ENCODE measurements at regions not wholly inside any gene's neighbourhood (a gene's known extent, or its start where the extent isn't known, plus 50 kb on each side); places are given as distances from the start of the nearest gene placed in this dataset.

DNA sequence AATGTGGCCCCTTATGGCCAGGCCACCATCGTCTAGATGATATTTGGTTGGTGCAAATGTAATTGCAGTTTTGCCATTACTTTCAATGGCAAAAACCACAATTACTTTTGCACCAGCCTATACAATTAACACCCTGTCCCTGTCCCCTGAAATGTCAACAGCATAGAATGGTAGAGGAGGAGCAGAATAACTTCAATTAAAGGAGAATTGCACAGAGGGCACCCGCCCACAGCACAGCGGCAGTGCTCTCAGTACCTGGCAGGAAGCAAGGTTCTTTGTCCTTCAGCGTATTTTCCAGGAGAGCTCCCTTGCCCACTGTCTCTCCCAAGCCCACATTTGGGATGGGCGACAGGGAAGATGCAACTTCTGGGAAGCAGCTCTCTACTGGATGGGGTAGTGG is 115.3 kb downstream of the TRIM29 start:
- no peaks in the 10 kb centered on the region for H3K79me2 ChIP-seq (ENCODE audit: control insufficient read depth, low read length)
- H3K27me3 ChIP-seq (ENCODE audit: control insufficient read depth, low read length), result no peaks in the 10 kb centered on the region
- no peak for TF ChIP-seq EZH2phosphoT487 (IDR thresholded peaks at IDR 0.05; ENCODE audit: borderline replicate concordance, low read length)
- TF ChIP-seq, protein P1, sequence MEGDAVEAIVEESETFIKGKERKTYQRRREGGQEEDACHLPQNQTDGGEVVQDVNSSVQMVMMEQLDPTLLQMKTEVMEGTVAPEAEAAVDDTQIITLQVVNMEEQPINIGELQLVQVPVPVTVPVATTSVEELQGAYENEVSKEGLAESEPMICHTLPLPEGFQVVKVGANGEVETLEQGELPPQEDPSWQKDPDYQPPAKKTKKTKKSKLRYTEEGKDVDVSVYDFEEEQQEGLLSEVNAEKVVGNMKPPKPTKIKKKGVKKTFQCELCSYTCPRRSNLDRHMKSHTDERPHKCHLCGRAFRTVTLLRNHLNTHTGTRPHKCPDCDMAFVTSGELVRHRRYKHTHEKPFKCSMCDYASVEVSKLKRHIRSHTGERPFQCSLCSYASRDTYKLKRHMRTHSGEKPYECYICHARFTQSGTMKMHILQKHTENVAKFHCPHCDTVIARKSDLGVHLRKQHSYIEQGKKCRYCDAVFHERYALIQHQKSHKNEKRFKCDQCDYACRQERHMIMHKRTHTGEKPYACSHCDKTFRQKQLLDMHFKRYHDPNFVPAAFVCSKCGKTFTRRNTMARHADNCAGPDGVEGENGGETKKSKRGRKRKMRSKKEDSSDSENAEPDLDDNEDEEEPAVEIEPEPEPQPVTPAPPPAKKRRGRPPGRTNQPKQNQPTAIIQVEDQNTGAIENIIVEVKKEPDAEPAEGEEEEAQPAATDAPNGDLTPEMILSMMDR (IDR thresholded peaks at IDR 0.05; ENCODE audit: low read depth, low read length, poor library complexity, severe bottlenecking), result no peak
- H3K9me3 ChIP-seq (ENCODE audit: control insufficient read depth, insufficient read depth, low read length), result no peaks in the 10 kb centered on the region
- no peak overlapping the region for H3K27ac ChIP-seq (ENCODE audit: low read depth, low read length)
- no peaks in the 10 kb centered on the region for H3F3A ChIP-seq (ENCODE audit: control insufficient read depth, insufficient read depth)
- no peaks in the 10 kb centered on the region for H4K20me1 ChIP-seq (ENCODE audit: control insufficient read depth, insufficient read depth, low read depth, low read length)
- H3K36me3 ChIP-seq (ENCODE audit: control insufficient read depth, low read length), result no peaks in the 10 kb centered on the region
- H3K4me1 ChIP-seq (ENCODE audit: control insufficient read depth, low read length), result no peaks in the 10 kb centered on the region
- H3K4me3 ChIP-seq (ENCODE audit: low read length), result no peak overlapping the region
- H3K9me2 ChIP-seq (replicated peaks; ENCODE audit: control insufficient read depth, low read length), result no peaks in the 10 kb centered on the region
- no peak overlapping the region for H3K4me2 ChIP-seq (ENCODE audit: low read length)

DNA sequence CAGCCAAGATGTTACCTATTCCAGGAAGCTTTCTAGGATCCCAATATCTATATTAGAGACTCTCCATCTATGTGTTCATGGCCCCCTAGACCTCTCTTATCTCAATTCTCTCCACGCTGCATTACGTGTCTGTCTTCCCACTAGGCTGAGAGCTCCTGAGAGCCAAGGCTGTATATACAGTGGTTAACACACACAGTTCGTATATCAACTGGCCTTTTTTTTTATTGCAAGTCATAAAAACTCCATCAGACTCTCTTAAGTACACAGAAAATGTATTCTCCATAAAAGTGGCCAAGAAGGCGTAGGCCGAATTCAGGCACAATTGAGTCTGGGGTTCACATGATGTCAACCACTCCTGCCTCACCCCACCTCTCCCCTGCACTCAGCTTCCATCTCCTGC is 115.9 kb downstream of the TRIM29 start:
- no peaks in the 10 kb centered on the region for H4K20me1 ChIP-seq (ENCODE audit: control insufficient read depth, insufficient read depth, low read depth, low read length)
- H3F3A ChIP-seq (ENCODE audit: control insufficient read depth, insufficient read depth), result no peaks in the 10 kb centered on the region
- H3K36me3 ChIP-seq (ENCODE audit: control insufficient read depth, low read length), result no peaks in the 10 kb centered on the region
- no peaks in the 10 kb centered on the region for H3K79me2 ChIP-seq (ENCODE audit: control insufficient read depth, low read length)
- H3K4me1 ChIP-seq (ENCODE audit: control insufficient read depth, low read length), result no peaks in the 10 kb centered on the region
- TF ChIP-seq, protein P1 (IDR thresholded peaks at IDR 0.05; ENCODE audit: low read depth, low read length, poor library complexity, severe bottlenecking), result no peak
- no peak for TF ChIP-seq EZH2phosphoT487 (IDR thresholded peaks at IDR 0.05; ENCODE audit: borderline replicate concordance, low read length)
- H3K27ac ChIP-seq (ENCODE audit: low read depth, low read length), result no peak overlapping the region
- H3K27me3 ChIP-seq (ENCODE audit: control insufficient read depth, low read length), result 0 out of 2 replicates have a peak, but pooled peaks cover 2% of the 10 kb centered on the region
- H3K9me2 ChIP-seq (replicated peaks; ENCODE audit: control insufficient read depth, low read length), result no peaks in the 10 kb centered on the region
- no peak overlapping the region for H3K4me3 ChIP-seq (ENCODE audit: low read length)
- H3K4me2 ChIP-seq (ENCODE audit: low read length), result no peak overlapping the region
- no peaks in the 10 kb centered on the region for H3K9me3 ChIP-seq (ENCODE audit: control insufficient read depth, insufficient read depth, low read length)

DNA sequence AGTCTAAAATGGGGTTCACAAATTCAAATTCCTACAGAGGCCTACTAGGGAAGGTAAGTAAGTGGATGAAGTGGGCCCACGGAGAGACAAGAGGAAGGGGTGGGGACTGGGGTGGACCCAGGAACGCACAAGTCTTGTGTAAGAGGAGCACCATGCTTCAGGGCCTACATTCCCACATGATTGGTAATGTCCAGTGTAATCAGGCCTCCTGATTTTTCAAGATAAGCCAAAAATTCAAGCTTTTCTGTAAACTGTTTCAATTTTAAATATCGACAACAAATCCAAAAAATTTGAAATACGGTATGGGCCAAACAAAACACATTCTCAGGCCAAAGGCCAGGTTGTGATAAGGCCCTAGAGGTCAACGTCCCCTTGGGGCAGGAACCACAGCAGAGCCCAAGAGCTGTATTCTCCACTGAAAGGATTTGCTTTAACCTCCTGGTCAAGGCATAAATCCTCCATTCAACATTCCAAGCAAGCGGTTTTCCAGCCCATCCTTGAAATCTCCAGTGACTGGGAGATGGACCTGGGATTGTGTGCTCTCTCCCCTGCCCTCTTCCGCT is 116.4 kb downstream of the TRIM29 start:
- TF ChIP-seq EZH2phosphoT487 (IDR thresholded peaks at IDR 0.05; ENCODE audit: borderline replicate concordance, low read length), result no peak
- TF ChIP-seq, protein P1 (IDR thresholded peaks at IDR 0.05; ENCODE audit: low read depth, low read length, poor library complexity, severe bottlenecking), result no peak
- Histone ChIP-seq H3K27me3 (ENCODE audit: control insufficient read depth, low read length) (0 out of 2 replicates have a peak, but pooled peaks cover 2% of the 10 kb centered on the region), H3K27ac (ENCODE audit: low read depth, low read length) (no peak overlapping the region), H3K4me2 (ENCODE audit: low read length) (no peak overlapping the region), H3F3A (ENCODE audit: control insufficient read depth, insufficient read depth) (no peaks in the 10 kb centered on the region), H4K20me1 (ENCODE audit: control insufficient read depth, insufficient read depth, low read depth, low read length) (no peaks in the 10 kb centered on the region), H3K4me1 (ENCODE audit: control insufficient read depth, low read length) (no peaks in the 10 kb centered on the region), H3K36me3 (ENCODE audit: control insufficient read depth, low read length) (no peaks in the 10 kb centered on the region), H3K9me2 (replicated peaks; ENCODE audit: control insufficient read depth, low read length) (no peaks in the 10 kb centered on the region), H3K79me2 (ENCODE audit: control insufficient read depth, low read length) (no peaks in the 10 kb centered on the region), H3K9me3 (ENCODE audit: control insufficient read depth, insufficient read depth, low read length) (no peaks in the 10 kb centered on the region), H3K4me3 (ENCODE audit: low read length) (no peak overlapping the region)
